OCI-LY1 (cell line): ENCODE measurements at regions not wholly inside any gene's neighbourhood (a gene's known extent, or its start where the extent isn't known, plus 50 kb on each side); places are given as distances from the start of the nearest gene placed in this dataset.

Experiments
- H2AFZ ChIP-seq: fragments of 200-600 bp; sonication (generic), shearing (Covaris generic); 2 replicates; pipeline ENCODE4 v1.6.0; 2014; ENCODE audit warnings: antibody characterized with exemption, mild to moderate bottlenecking, low read length
- H3F3A ChIP-seq: fragments of 200-600 bp; sonication (generic), shearing (Covaris generic); 2 replicates; pipeline ENCODE4 v1.6.0; 2014; ENCODE audit warnings: mild to moderate bottlenecking, antibody characterized with exemption, low read length, moderate library complexity; ENCODE audit not compliant: insufficient read depth
- H3K27ac ChIP-seq: fragments of 200-600 bp; sonication (generic); 2 replicates; pipeline ENCODE4 v1.5.1; 2014; ENCODE audit warnings: low read length, mixed run types, mild to moderate bottlenecking, low read depth; ENCODE audit not compliant: poor library complexity, severe bottlenecking
- H3K27me3 ChIP-seq: fragments of 200-600 bp; sonication (generic); 2 replicates; pipeline ENCODE4 v1.6.0; 2014; ENCODE audit warnings: antibody characterized with exemption, mild to moderate bottlenecking, low read length, moderate library complexity; ENCODE audit not compliant: insufficient read depth
- H3K36me3 ChIP-seq: fragments of 200-600 bp; sonication (generic); 2 replicates; pipeline ENCODE4 v1.6.1; 2014; ENCODE audit warnings: mild to moderate bottlenecking, antibody characterized with exemption, low read length, moderate library complexity, mixed read lengths; ENCODE audit not compliant: insufficient read depth
- H3K4me1 ChIP-seq: fragments of 200-600 bp; sonication (generic); 2 replicates; pipeline ENCODE4 v1.5.1; 2014; ENCODE audit warnings: mild to moderate bottlenecking, low read length, moderate library complexity; ENCODE audit not compliant: insufficient read depth, severe bottlenecking
- H3K4me2 ChIP-seq: fragments of 200-600 bp; sonication (generic), shearing (Covaris generic); 2 replicates; pipeline ENCODE4 v1.6.1; 2014; ENCODE audit warnings: low read length
- H3K4me3 ChIP-seq: fragments of 200-600 bp; sonication (generic); 2 replicates; pipeline ENCODE4 v1.5.1; 2014; ENCODE audit warnings: low read length, low read depth, mild to moderate bottlenecking, mixed read lengths; ENCODE audit not compliant: poor library complexity, severe bottlenecking
- H3K79me2 ChIP-seq: fragments of 200-600 bp; shearing (Covaris generic); 2 replicates; pipeline ENCODE4 v1.6.1; 2016; ENCODE audit warnings: mixed run types, low read length, mixed read lengths; ENCODE audit not compliant: insufficient read depth
- H3K9ac ChIP-seq: fragments of 200-600 bp; sonication (generic), shearing (Covaris generic); 2 replicates; pipeline ENCODE4 v1.6.1; 2014; ENCODE audit warnings: mild to moderate bottlenecking, low read length, mixed read lengths
- H3K9me2 ChIP-seq: fragments of 200-600 bp; sonication (generic), shearing (Covaris generic); 2 replicates; pipeline ENCODE4 v1.6.1; 2014; ENCODE audit warnings: low read depth, mild to moderate bottlenecking, low read length, mixed read lengths
- H3K9me3 ChIP-seq: fragments of 200-600 bp; shearing (Covaris generic); 2 replicates; pipeline ENCODE4 v1.6.1; 2014; ENCODE audit warnings: low read length, mixed read lengths
- H4K20me1 ChIP-seq: fragments of 200-600 bp; sonication (generic), shearing (Covaris generic); 2 replicates; pipeline ENCODE4 v1.6.0; 2016; ENCODE audit warnings: mild to moderate bottlenecking, low read length; ENCODE audit not compliant: insufficient read depth
- CTCF ChIP-seq: fragments of 200-600 bp; sonication (generic), shearing (Covaris generic); IDR thresholded peaks from 2 replicates; pipeline ENCODE4 v1.5.1; 2017; ENCODE audit warnings: mild to moderate bottlenecking, antibody characterized with exemption, low read length, moderate library complexity, mixed read lengths
- EZH2 ChIP-seq: fragments of 200-600 bp; sonication (generic), shearing (Covaris generic); IDR thresholded peaks from 2 replicates; pipeline ENCODE4 v1.8.0; 2017; ENCODE audit warnings: borderline replicate concordance, mixed run types, mild to moderate bottlenecking, antibody characterized with exemption, low read length, moderate library complexity, mixed read lengths

- Histone ChIP-seq H3F3A (no peaks in the 10 kb centered on the region), H3K4me3 (no peak overlapping the region), H3K27ac (no peak overlapping the region), H3K9ac (no peak overlapping the region), H4K20me1 (no peaks in the 10 kb centered on the region), H3K79me2 (no peaks in the 10 kb centered on the region), H3K36me3 (no peaks in the 10 kb centered on the region), H3K4me2 (no peak overlapping the region), H3K4me1 (no peaks in the 10 kb centered on the region), H3K9me3 (no peaks in the 10 kb centered on the region), H3K27me3 (no peaks in the 10 kb centered on the region), H3K9me2 (no peaks in the 10 kb centered on the region), H2AFZ (no peak overlapping the region)
- TF ChIP-seq EZH2 (no peak), CTCF (no peak)
Measured at GRCh38 chr2:33680644-33681363, 81.7 kb upstream of the FAM98A start.

GRCh38 chr2:33678436-33678835, 79.3 kb upstream of the FAM98A start:
- Histone ChIP-seq H3K79me2 (no peaks in the 10 kb centered on the region), H3K9ac (no peak overlapping the region), H3K4me1 (no peaks in the 10 kb centered on the region), H3K36me3 (no peaks in the 10 kb centered on the region), H3K4me2 (no peak overlapping the region), H2AFZ (no peak overlapping the region), H3K9me2 (no peaks in the 10 kb centered on the region), H3K27me3 (no peaks in the 10 kb centered on the region), H3F3A (no peaks in the 10 kb centered on the region), H3K9me3 (no peaks in the 10 kb centered on the region), H4K20me1 (no peaks in the 10 kb centered on the region), H3K27ac (no peak overlapping the region), H3K4me3 (no peak overlapping the region)
- TF ChIP-seq CTCF (no peak), EZH2 (no peak)

GRCh38 chr2:33673937-33674336, 74.8 kb upstream of the FAM98A start:
- H4K20me1 ChIP-seq: no peaks in the 10 kb centered on the region
- no peaks in the 10 kb centered on the region for H3K36me3 ChIP-seq
- H3K4me2 ChIP-seq: no peak overlapping the region
- H3K27ac ChIP-seq: no peak overlapping the region
- H3K4me3 ChIP-seq: no peak overlapping the region
- no peak overlapping the region for H3K9ac ChIP-seq
- H3K27me3 ChIP-seq: no peaks in the 10 kb centered on the region
- H3F3A ChIP-seq: no peaks in the 10 kb centered on the region
- no peaks in the 10 kb centered on the region for H3K9me2 ChIP-seq
- no peaks in the 10 kb centered on the region for H3K9me3 ChIP-seq
- no peaks in the 10 kb centered on the region for H3K79me2 ChIP-seq
- TF ChIP-seq EZH2 (no peak), CTCF (peak; percentile 55; the same call in 1 of the 2 replicates)
- no peaks in the 10 kb centered on the region for H3K4me1 ChIP-seq
- no peak overlapping the region for H2AFZ ChIP-seq
